Pancreas (tissue), 10 donors: ENCODE measurements at regions not wholly inside any gene's neighbourhood (a gene's known extent, or its start where the extent isn't known, plus 50 kb on each side); places are given as distances from the start of the nearest gene placed in this dataset.
A peak's percentile ranks its signal among the peaks of the same experiment; 100 is the strongest.

Experiments
- ATAC-seq, 4 donors: fragments of 200-7000 bp; cut with Tn5 transposase; one replicate each; pipeline versions ENCODE4 v1.8.0 to v1.9.1; 2020; ENCODE audit warnings: mild to moderate bottlenecking in 4 of 4, moderate library complexity in 4 of 4
- DNase-seq, 6 donors: peaks; one replicate each; pipeline ENCODE4 v3.0.0-alpha.2; 2020
- FAIRE-seq: peaks from 2 replicates; lab custom pipeline; 2012; peaks lifted over from hg19 to GRCh38; lab: Jason Lieb, UNC
- H3K27ac ChIP-seq, 4 donors: fragments of 200-600 bp; sonication (generic); 1 replicate in 3 of 4; 2 replicates in 1 of 4; pipeline versions ENCODE4 v1.5.0 to v1.8.0; 2020
- H3K27me3 ChIP-seq, 4 donors: fragments of 200-600 bp; one replicate each; pipeline ENCODE4 v1.8.0; 2021
- H3K36me3 ChIP-seq, 3 donors: fragments of 200-600 bp; sonication (generic) in 1 of 3; one replicate each; pipeline versions ENCODE4 v1.5.0 to v1.8.0; 2020 to 2021
- H3K4me1 ChIP-seq, 3 donors: fragments of 200-600 bp; one replicate each; pipeline ENCODE4 v1.8.0; 2021
- H3K4me3 ChIP-seq, 4 donors: fragments of 200-600 bp; sonication (generic) in 2 of 4; one replicate each; pipeline versions ENCODE4 v1.5.0 to v1.8.0; 2020 to 2021
- H3K9me3 ChIP-seq, 4 donors: fragments of 200-600 bp; one replicate each; pipeline ENCODE4 v1.8.0; 2021
- CTCF ChIP-seq, 4 donors: fragments of 200-600 bp; sonication (generic) in 3 of 4; IDR thresholded peaks; one replicate each; pipeline versions ENCODE4 v1.5.0 to v1.8.0; 2021; ENCODE audit warnings: antibody characterized with exemption in 4 of 4
- WGBS, 2 donors: extraction: QIAGEN DNeasy Blood & Tissue Kit; methylation state at CpG; one replicate each; pipeline ENCODE4 v1.1.7; 2013; 5-methylcytosine and 5-hydroxymethylcytosine counted together
- intact Hi-C, 3 donors: fragments of 100-400 bp; cut with DNase I; formaldehyde crosslinking; loops; one replicate each; pipeline versions ENCODE4 v1.11.1 to v1.14.2; 2022
- donor health status: healthy with polysubstance abuse.
- donor health status: DM: no; HTN: no; CAD: no; lungs with moderate emphysema.
- donor health status: DM: no; HTN: no; CAD: no.
- donor health status: control.
- donor health status: control.
- donor health status: Bipolar disorder and iron deficiency.
- donor health status: DM: yes; HTN: yes; CAD: no.
- donor health status: DM: no; HTN: no; CAD: no.
- donor health status: DM: no; HTN: no; CAD: no.
- donor health status: DM: yes; HTN: yes; CAD: no.

GRCh38 chr6:82704045-82704444, 340.4 kb downstream of the TPBG start:
- WGBS, 2 donors: 28 to 65% methylated on average over 1 of the region's 1 CpG
- no peaks in the 10 kb centered on the region for H3K9me3 ChIP-seq
- DNase-seq (no peak), ATAC-seq (no peak), FAIRE-seq (no peak)
- H3K27ac ChIP-seq: no peak overlapping the region
- intact Hi-C loops: no loop called here
- no peaks in the 10 kb centered on the region for H3K36me3 ChIP-seq
- no peak overlapping the region for H3K4me3 ChIP-seq
- H3K27me3 ChIP-seq: no peaks in the 10 kb centered on the region
- no peaks in the 10 kb centered on the region for H3K4me1 ChIP-seq
- no peak for TF ChIP-seq CTCF (IDR thresholded peaks at IDR 0.05)

GRCh38 chr6:82705579-82705978, 342.0 kb downstream of the TPBG start:
- 65 to 73% methylated on average over 3 of the region's 3 CpGs for WGBS, 2 donors
- no peaks in the 10 kb centered on the region for H3K4me1 ChIP-seq
- no peaks in the 10 kb centered on the region for H3K27me3 ChIP-seq
- H3K4me3 ChIP-seq: no peak overlapping the region
- no peak for ATAC-seq
- no peak for DNase-seq
- no peak for FAIRE-seq
- no peaks in the 10 kb centered on the region for H3K9me3 ChIP-seq
- H3K36me3 ChIP-seq: no peaks in the 10 kb centered on the region
- intact Hi-C loops: no loop called here
- no peak overlapping the region for H3K27ac ChIP-seq
- no peak for TF ChIP-seq CTCF (IDR thresholded peaks at IDR 0.05)

GRCh38 chr6:82711105-82711827, 347.6 kb downstream of the TPBG start:
- intact Hi-C loops: no loop called here
- WGBS, 2 donors: 61 to 72% methylated on average over 7 of the region's 7 CpGs

GRCh38 chr6:82711971-82712370, 348.4 kb downstream of the TPBG start:
- no peak for TF ChIP-seq CTCF (IDR thresholded peaks at IDR 0.05)
- H3K27ac ChIP-seq: no peak overlapping the region
- DNase-seq: no peak
- FAIRE-seq: no peak
- intact Hi-C loops: no loop called here
- ATAC-seq: peak in 1 of 4 donors; percentile 37
- H3K4me3 ChIP-seq: no peak overlapping the region
- no peaks in the 10 kb centered on the region for H3K4me1 ChIP-seq
- no peaks in the 10 kb centered on the region for H3K9me3 ChIP-seq
- H3K27me3 ChIP-seq: no peaks in the 10 kb centered on the region
- no peaks in the 10 kb centered on the region for H3K36me3 ChIP-seq
- 39 to 56% methylated on average over 2 of the region's 2 CpGs for WGBS, 2 donors

More at GRCh38 chr6:82711105-82711827, 347.6 kb downstream of the TPBG start:
- TF ChIP-seq CTCF (IDR thresholded peaks at IDR 0.05): no peak
- no peaks in the 10 kb centered on the region for H3K27me3 ChIP-seq
- ATAC-seq (no peak), FAIRE-seq (no peak), DNase-seq (no peak)
- H3K4me3 ChIP-seq: no peak overlapping the region
- no peak overlapping the region for H3K27ac ChIP-seq
- no peaks in the 10 kb centered on the region for H3K9me3 ChIP-seq
- H3K4me1 ChIP-seq: no peaks in the 10 kb centered on the region
- H3K36me3 ChIP-seq: no peaks in the 10 kb centered on the region

GRCh38 chr6:82712389-82712788, 348.8 kb downstream of the TPBG start:
- no peak for FAIRE-seq
- Histone ChIP-seq H3K9me3 (no peaks in the 10 kb centered on the region), H3K36me3 (no peaks in the 10 kb centered on the region), H3K27ac (no peak overlapping the region), H3K4me3 (no peak overlapping the region), H3K27me3 (no peaks in the 10 kb centered on the region), H3K4me1 (no peaks in the 10 kb centered on the region)
- ATAC-seq: no peak
- DNase-seq: no peak
- TF ChIP-seq CTCF (IDR thresholded peaks at IDR 0.05): no peak
- intact Hi-C loops: no loop called here
- WGBS, 2 donors: 49 to 72% methylated on average over 2 of the region's 2 CpGs
